GM12872 (cell line): ENCODE measurements at regions not wholly inside any gene's neighbourhood (a gene's known extent, or its start where the extent isn't known, plus 50 kb on each side); places are given as distances from the start of the nearest gene placed in this dataset.

Source experiments
- CTCF ChIP-seq: IDR thresholded peaks from 3 replicates; pipeline ENCODE4 v1.5.1; 2011; ENCODE audit warnings: low read depth, mild to moderate bottlenecking, low read length, moderate library complexity; ENCODE audit not compliant: insufficient read depth

GRCh38 chr11:39177678-39178077 is 2281.8 kb downstream of the LRRC4C start:
- TF ChIP-seq CTCF = no peak

- no peak for TF ChIP-seq CTCF
These were observed 2284.5 kb downstream of the LRRC4C start for GRCh38 chr11:39174965-39175364.

- TF ChIP-seq CTCF = no peak
These were observed 2285.3 kb downstream of the LRRC4C start for GRCh38 chr11:39174196-39174595.

GRCh38 chr11:39165021-39165420 is 2294.4 kb downstream of the LRRC4C start:
- TF ChIP-seq CTCF = no peak

GRCh38 chr11:39149214-39149613 is 2310.2 kb downstream of the LRRC4C start:
- no peak for TF ChIP-seq CTCF

GRCh38 chr11:39145346-39145745 is 2314.1 kb downstream of the LRRC4C start:
- TF ChIP-seq CTCF = no peak

- TF ChIP-seq CTCF = no peak
These were observed 2314.9 kb downstream of the LRRC4C start for GRCh38 chr11:39144351-39145130.

GRCh38 chr11:39139581-39139980 is 2319.9 kb downstream of the LRRC4C start:
- TF ChIP-seq CTCF = no peak
